Keratinocyte (primary cell): ENCODE measurements at regions not wholly inside any gene's neighbourhood (a gene's known extent, or its start where the extent isn't known, plus 50 kb on each side); places are given as distances from the start of the nearest gene placed in this dataset.

ENCODE experiments used
- DNase-seq: peaks from one replicate; pipeline ENCODE4 v3.0.0-alpha.2; 2011; ENCODE audit warnings: low read depth, missing footprints, low spot score
- FAIRE-seq: peaks from 2 replicates; lab custom pipeline; 2011; peaks lifted over from hg19 to GRCh38; lab: Jason Lieb, UNC
- H2AFZ ChIP-seq: 2 replicates; pipeline ENCODE4 v1.6.0; 2012; ENCODE audit warnings: low read length, control low read depth, inconsistent platforms; ENCODE audit not compliant: control insufficient read depth
- H3K27ac ChIP-seq: 2 replicates; pipeline ENCODE4 v1.5.1; 2011; ENCODE audit warnings: low read length; ENCODE audit not compliant: control insufficient read depth, insufficient read depth
- H3K27me3 ChIP-seq: 3 replicates; pipeline ENCODE4 v1.6.0; 2011; ENCODE audit warnings: low read length; ENCODE audit not compliant: control insufficient read depth, insufficient read depth; ENCODE audit errors: extremely low read depth
- H3K36me3 ChIP-seq, 2 experiments: 2 replicates in 1 of 2; 3 replicates in 1 of 2; pipeline ENCODE4 v1.5.1; 2011; ENCODE audit warnings: low read length in 2 of 2, mild to moderate bottlenecking in 1 of 2; ENCODE audit not compliant: control insufficient read depth in 2 of 2, insufficient read depth in 2 of 2; ENCODE audit errors: extremely low read depth in 1 of 2
- H3K4me1 ChIP-seq: 3 replicates; pipeline ENCODE4 v1.5.1; 2011; ENCODE audit warnings: low read length; ENCODE audit not compliant: control insufficient read depth, insufficient read depth; ENCODE audit errors: extremely low read depth
- H3K4me2 ChIP-seq: 3 replicates; pipeline ENCODE4 v1.6.0; 2011; ENCODE audit warnings: low read depth, low read length; ENCODE audit not compliant: control insufficient read depth, insufficient read depth; ENCODE audit errors: extremely low read depth
- H3K4me3 ChIP-seq, 3 experiments: fragments of 200-600 bp in 1 of 3; sonication (generic) in 1 of 3; 2 replicates in 2 of 3; 3 replicates in 1 of 3; pipeline ENCODE4 v1.5.1; 2011 to 2016; ENCODE audit warnings: low read length in 3 of 3, mild to moderate bottlenecking in 3 of 3, control low read depth in 2 of 3, inconsistent platforms in 1 of 3, low read depth in 1 of 3, mixed read lengths in 1 of 3, mixed run types in 1 of 3, moderate library complexity in 1 of 3; ENCODE audit not compliant: control insufficient read depth in 2 of 3, insufficient read depth in 2 of 3; ENCODE audit errors: extremely low read depth in 1 of 3
- H3K79me2 ChIP-seq: 2 replicates; pipeline ENCODE4 v1.6.0; 2012; ENCODE audit warnings: low read length; ENCODE audit not compliant: control insufficient read depth, insufficient read depth
- H3K9ac ChIP-seq: 3 replicates; pipeline ENCODE4 v1.6.0; 2011; ENCODE audit warnings: low read length; ENCODE audit not compliant: control insufficient read depth, insufficient read depth; ENCODE audit errors: extremely low read depth
- H3K9me1 ChIP-seq: 3 replicates; pipeline ENCODE4 v1.6.0; 2011; ENCODE audit warnings: low read length; ENCODE audit not compliant: control insufficient read depth, insufficient read depth; ENCODE audit errors: extremely low read depth
- H3K9me3 ChIP-seq: 2 replicates; pipeline ENCODE4 v1.5.1; 2012; ENCODE audit warnings: low read depth, low read length; ENCODE audit not compliant: control insufficient read depth
- H4K20me1 ChIP-seq: 3 replicates; pipeline ENCODE4 v1.6.0; 2011; ENCODE audit warnings: low read length; ENCODE audit not compliant: control insufficient read depth, insufficient read depth; ENCODE audit errors: extremely low read depth
- CTCF ChIP-seq, 3 experiments: IDR thresholded peaks in 1 of 3; conservative IDR thresholded peaks in 1 of 3; optimal IDR thresholded peaks in 1 of 3; 2 replicates in 2 of 3; 3 replicates in 1 of 3; pipeline versions ENCODE3 to v1.5.1; 2011; ENCODE audit warnings: low read length in 3 of 3, mild to moderate bottlenecking in 3 of 3, moderate library complexity in 2 of 3, control low read depth in 1 of 3, inconsistent platforms in 1 of 3; ENCODE audit not compliant: insufficient read depth in 2 of 3; ENCODE audit errors: extremely low read depth in 1 of 3
- EZH2 ChIP-seq: IDR thresholded peaks from one replicate; pipeline ENCODE4 v1.6.1; 2012; ENCODE audit warnings: inconsistent platforms, mild to moderate bottlenecking, low read length, moderate library complexity
- dilution Hi-C: fragments of 300-500 bp; cut with MboI; formaldehyde crosslinking; loops from one replicate; pipeline ENCODE4 v1.7.0; 2020; ENCODE audit warnings: low sequenced_read_pairs; ENCODE audit not compliant: extremely low pct_ligation_motif_present

- H3K36me3 ChIP-seq, result no peaks in the 10 kb centered on the region
- dilution Hi-C loops, result no loop called here
- no peaks in the 10 kb centered on the region for H3K9me1 ChIP-seq
- TF ChIP-seq EZH2 (no peak), CTCF (optimal IDR thresholded peaks at IDR 0.05 in 1 of 3, IDR thresholded peaks at IDR 0.05 in 1 of 3, conservative IDR thresholded peaks at IDR 0.05 in 1 of 3; ENCODE audit: extremely low read depth in 1 of 3, insufficient read depth in 2 of 3, low read length in 3 of 3) (no peak)
- no peaks in the 10 kb centered on the region for H3K4me1 ChIP-seq
- no peak for DNase-seq
- FAIRE-seq, result no peak
- H3K4me3 ChIP-seq, result no peak overlapping the region
- no peaks in the 10 kb centered on the region for H3K27me3 ChIP-seq
- H2AFZ ChIP-seq, result no peak overlapping the region
- no peaks in the 10 kb centered on the region for H3K79me2 ChIP-seq
- H3K27ac ChIP-seq, result no peak overlapping the region
- H3K9me3 ChIP-seq, result no peaks in the 10 kb centered on the region
- no peak overlapping the region for H3K4me2 ChIP-seq
- H3K9ac ChIP-seq, result no peak overlapping the region
- no peaks in the 10 kb centered on the region for H4K20me1 ChIP-seq
Observed at GRCh38 chr7:25614415-25614814, 386.1 kb upstream of the NPVF start.

GRCh38 chr7:25615003-25615402, 386.7 kb upstream of the NPVF start:
- Histone ChIP-seq H3K9ac (no peak overlapping the region), H3K9me1 (no peaks in the 10 kb centered on the region), H3K4me1 (no peaks in the 10 kb centered on the region), H3K36me3 (no peaks in the 10 kb centered on the region), H3K79me2 (no peaks in the 10 kb centered on the region), H2AFZ (no peak overlapping the region), H4K20me1 (no peaks in the 10 kb centered on the region), H3K4me2 (no peak overlapping the region), H3K27me3 (no peaks in the 10 kb centered on the region), H3K4me3 (no peak overlapping the region), H3K9me3 (no peaks in the 10 kb centered on the region), H3K27ac (no peak overlapping the region)
- DNase-seq (no peak), FAIRE-seq (no peak)
- no peak for TF ChIP-seq EZH2
- TF ChIP-seq CTCF (optimal IDR thresholded peaks at IDR 0.05 in 1 of 3, IDR thresholded peaks at IDR 0.05 in 1 of 3, conservative IDR thresholded peaks at IDR 0.05 in 1 of 3; ENCODE audit: extremely low read depth in 1 of 3, insufficient read depth in 2 of 3, low read length in 3 of 3), result no peak
- dilution Hi-C loops, result loop anchor here (5.0 kb wide), 1 partner anchor 63 kb away; no protein-coding TSS in a partner anchor
